GM12878 (cell line): ENCODE measurements at regions not wholly inside any gene's neighbourhood (a gene's known extent, or its start where the extent isn't known, plus 50 kb on each side); places are given as distances from the start of the nearest gene placed in this dataset.

ENCODE experiments used
- ATAC-seq: fragments of 200-7000 bp; cut with Tn5 transposase; 3 replicates; pipeline ENCODE4 v1.9.1; 2020; ENCODE audit warnings: mild to moderate bottlenecking, moderate library complexity
- BruUV-seq: library from RNA; stranded (reverse); fragments of 400-500 nt; replicated peaks from 2 replicates; lab custom pipeline; 2021; lab: Mats Ljungman, UMichigan
- CTCF ChIA-PET: fragments of 300-600 bp; sonication (Branson Sonifier 250); formaldehyde crosslinking; extraction: SDS; loops from one replicate; lab custom pipeline; 2021; ENCODE audit warnings: inconsistent platforms; lab: Yijun Ruan, JAX
- POLR2A ChIA-PET: fragments of 350-600 bp; formaldehyde crosslinking; extraction: SDS; loops from one replicate; lab custom pipeline; 2021; ENCODE audit warnings: inconsistent platforms; lab: Charles Lee
- RAD21 ChIA-PET: fragments of 300-600 bp; sonication (Branson Sonifier 250); formaldehyde crosslinking; loops from one replicate; lab custom pipeline; 2023; ENCODE audit warnings: antibody characterized with exemption; ENCODE audit not compliant: unreplicated experiment; lab: Charles Lee
- SMC1A ChIA-PET: fragments of 300-600 bp; sonication (Branson Sonifier 250); formaldehyde crosslinking; loops from one replicate; lab custom pipeline; 2023; ENCODE audit not compliant: unreplicated experiment, uncharacterized antibody; lab: Charles Lee
- DNase-seq: peaks from one replicate; pipeline ENCODE4 v3.0.0-alpha.2; 2011; ENCODE audit warnings: low read depth, low spot score
- FAIRE-seq: peaks from 3 replicates; lab custom pipeline; 2011; peaks lifted over from hg19 to GRCh38; lab: Jason Lieb, UNC
- H2AFZ ChIP-seq: 2 replicates; pipeline ENCODE4 v1.6.0; 2011; ENCODE audit warnings: low read depth, low read length, control low read depth; ENCODE audit not compliant: control insufficient read depth
- H3K27ac ChIP-seq: 2 replicates; pipeline ENCODE4 v1.5.1; 2011; ENCODE audit warnings: control low read depth; ENCODE audit not compliant: control insufficient read depth, insufficient read depth
- H3K27me3 ChIP-seq, 2 experiments: replicated peaks in 1 of 2; 2 replicates each; pipeline versions ENCODE4 v1.6.0 to v1.6.1; 2011; ENCODE audit warnings: low read length in 1 of 2; ENCODE audit not compliant: control insufficient read depth in 2 of 2, insufficient read depth in 2 of 2
- H3K36me3 ChIP-seq, 2 experiments: 2 replicates each; pipeline ENCODE4 v1.5.1; 2011; ENCODE audit warnings: low read length in 1 of 2; ENCODE audit not compliant: control insufficient read depth in 2 of 2, insufficient read depth in 2 of 2
- H3K4me1 ChIP-seq: 2 replicates; pipeline ENCODE4 v1.6.1; 2011; ENCODE audit warnings: mild to moderate bottlenecking, low read length, moderate library complexity, mixed read lengths; ENCODE audit not compliant: control insufficient read depth, insufficient read depth
- H3K4me2 ChIP-seq: 2 replicates; pipeline ENCODE4 v1.6.0; 2011; ENCODE audit warnings: control low read depth; ENCODE audit not compliant: control insufficient read depth, insufficient read depth
- H3K4me3 ChIP-seq: fragments of 200-600 bp; sonication (generic); 2 replicates; pipeline ENCODE4 v1.5.1; 2016
- H3K79me2 ChIP-seq: 2 replicates; pipeline ENCODE4 v1.6.0; 2011; ENCODE audit warnings: low read length; ENCODE audit not compliant: control insufficient read depth, insufficient read depth
- H3K9ac ChIP-seq: 2 replicates; pipeline ENCODE4 v1.8.0; 2011; ENCODE audit warnings: low read length, control low read depth, mixed read lengths; ENCODE audit not compliant: control insufficient read depth, insufficient read depth
- H3K9me3 ChIP-seq: replicated peaks from 3 replicates; pipeline ENCODE4 v1.5.1; 2011; ENCODE audit warnings: mild to moderate bottlenecking, low read length; ENCODE audit not compliant: control insufficient read depth, insufficient read depth
- H4K20me1 ChIP-seq: 2 replicates; pipeline ENCODE4 v1.6.0; 2011; ENCODE audit not compliant: control insufficient read depth, insufficient read depth
- ASH2L ChIP-seq: fragments of 300-600, 200-600 bp; sonication (generic); IDR thresholded peaks from 2 replicates; pipeline ENCODE4 v1.6.1; 2017; ENCODE audit warnings: low read depth, mild to moderate bottlenecking, borderline replicate concordance
- ATF7 ChIP-seq: fragments of 450-650 bp; IDR thresholded peaks from 2 replicates; pipeline ENCODE4 v1.6.1; 2016; ENCODE audit warnings: low read depth, mild to moderate bottlenecking
- CTCF ChIP-seq, 3 experiments: IDR thresholded peaks in 2 of 3; conservative IDR thresholded peaks in 1 of 3; 2 replicates each; pipeline ENCODE4 v1.5.1; 2011; ENCODE audit warnings: low read depth in 3 of 3, low read length in 3 of 3, mild to moderate bottlenecking in 3 of 3, control low read depth in 2 of 3, moderate library complexity in 2 of 3, inconsistent platforms in 1 of 3, mixed read lengths in 1 of 3; ENCODE audit not compliant: control insufficient read depth in 2 of 3, insufficient read depth in 1 of 3; ENCODE audit errors: extremely low read depth in 1 of 3
- DPF2 ChIP-seq: fragments of 450-650 bp; IDR thresholded peaks from 2 replicates; pipeline ENCODE4 v1.6.1; 2017; ENCODE audit warnings: mild to moderate bottlenecking
- NBN ChIP-seq: fragments of 450-650 bp; IDR thresholded peaks from 2 replicates; pipeline ENCODE4 v1.6.1; 2016
- NR2F1 ChIP-seq: fragments of 450-650 bp; conservative IDR thresholded peaks from 2 replicates; pipeline ENCODE4 v1.6.1; 2017; ENCODE audit warnings: mild to moderate bottlenecking
- NRF1 ChIP-seq: conservative IDR thresholded peaks from 2 replicates; pipeline ENCODE4 v1.6.1; 2011; ENCODE audit warnings: mild to moderate bottlenecking, low read depth, low read length, improper control_type of control experiment
- SIX5 ChIP-seq: IDR thresholded peaks from 2 replicates; pipeline ENCODE4 v1.6.1; 2011; ENCODE audit warnings: mild to moderate bottlenecking, low read depth, low read length, moderate library complexity; ENCODE audit not compliant: severe bottlenecking
- SMAD1 ChIP-seq: fragments of 450-650 bp; IDR thresholded peaks from 2 replicates; pipeline ENCODE4 v1.6.1; 2018; ENCODE audit warnings: mild to moderate bottlenecking, low read depth; ENCODE audit not compliant: partially characterized antibody
- SMC3 ChIP-seq: IDR thresholded peaks from 2 replicates; pipeline ENCODE4 v1.6.1; 2011; ENCODE audit warnings: low read length, improper control_type of control experiment, borderline replicate concordance
- STAT3 ChIP-seq: IDR thresholded peaks from 2 replicates; pipeline ENCODE4 v1.6.1; 2011; ENCODE audit warnings: low read depth, low read length, improper control_type of control experiment
- TBL1XR1 ChIP-seq: IDR thresholded peaks from 2 replicates; pipeline ENCODE4 v1.6.1; 2012; ENCODE audit warnings: low read depth, low read length, improper control_type of control experiment
- WGBS: methylation state at CpG from one replicate; pipeline ENCODE4 v1.1.6; 2016; ENCODE audit warnings: low lambda C conversion rate; ENCODE audit not compliant: insufficient replicate concordance, insufficient coverage; ENCODE audit errors: missing lambda C conversion rate; 5-methylcytosine and 5-hydroxymethylcytosine counted together
- in situ Hi-C: fragments of 300-500 bp; cut with MboI; formaldehyde crosslinking; loops from 9 replicates; pipeline ENCODE4 v1.14.3; 2018; ENCODE audit warnings: mixed read lengths
- intact Hi-C: fragments of 100-400 bp; cut with micrococcal nuclease; formaldehyde crosslinking; loops from one replicate; pipeline ENCODE4 v1.14.2; 2022; ENCODE audit not compliant: unreplicated experiment

GRCh38 chr18:63051928-63052327, 267.6 kb downstream of the BCL2 start:
- POLR2A ChIA-PET = interaction anchor here (0.6 to 1.4 kb wide), 4 partner anchors 9 to 72 kb away, joined by 3 to 6 read pairs (median 4); no protein-coding TSS in a partner anchor
- CTCF ChIA-PET = interaction anchor here (0.9 to 1.6 kb wide), 2 partner anchors 12 to 22 kb away, joined by 3 to 4 read pairs; no protein-coding TSS in a partner anchor
- no peak overlapping the region for H3K9ac ChIP-seq
- H3K4me2 ChIP-seq = no peak overlapping the region
- H3K4me3 ChIP-seq = no peak overlapping the region
- H3K27ac ChIP-seq = no peak overlapping the region
- RAD21 ChIA-PET = interaction anchor here (0.5 to 1.1 kb wide), 2 partner anchors 11 to 546 kb away, joined by 3 read pairs; no protein-coding TSS in a partner anchor
- FAIRE-seq (no peak), ATAC-seq (no peak), DNase-seq (no peak)
- 75% methylated on average over 3 of the region's 3 CpGs for WGBS
- intact Hi-C loops (no loop called here), in situ Hi-C loops (no loop called here)
- H3K4me1 ChIP-seq = peaks cover 13% of the 10 kb centered on the region
- SMC1A ChIA-PET = interaction anchor here (1.0 to 1.9 kb wide), 9 partner anchors 9 to 79 kb away, joined by 3 to 7 read pairs (median 5); no protein-coding TSS in a partner anchor
- H3K79me2 ChIP-seq = no peaks in the 10 kb centered on the region
- TF ChIP-seq ASH2L = no peak
- TF ChIP-seq SMC3 = no peak
- no peak for TF ChIP-seq NBN
- no peak for TF ChIP-seq SMAD1
- TF ChIP-seq CTCF (IDR thresholded peaks at IDR 0.05 in 2 of 3, conservative IDR thresholded peaks at IDR 0.05 in 1 of 3; ENCODE audit: control insufficient read depth in 2 of 3, extremely low read depth in 1 of 3, insufficient read depth in 1 of 3, low read depth in 3 of 3, low read length in 3 of 3) = no peak
- TF ChIP-seq ATF7 = no peak
- TF ChIP-seq NRF1 = no peak
- TF ChIP-seq TBL1XR1 = no peak
- TF ChIP-seq STAT3 = no peak
- TF ChIP-seq SIX5 = no peak
- TF ChIP-seq NR2F1 = no peak
- no peak for TF ChIP-seq DPF2
- no peaks in the 10 kb centered on the region for H3K9me3 ChIP-seq
- no peak overlapping the region for H2AFZ ChIP-seq
- no peaks in the 10 kb centered on the region for H4K20me1 ChIP-seq
- H3K27me3 ChIP-seq = no peaks in the 10 kb centered on the region
- BruUV-seq = no TSS peak
- no peaks in the 10 kb centered on the region for H3K36me3 ChIP-seq
